ENCODE measurements at regions not wholly inside any gene's neighbourhood (a gene's known extent, or its start where the extent isn't known, plus 50 kb on each side); places are given as distances from the start of the nearest gene placed in this dataset.
A peak's percentile ranks its signal among the peaks of the same experiment; 100 is the strongest.
"Not testable (repeated sequence)": the region's sequence is repeated elsewhere in the genome, so short reads cannot be mapped to it uniquely, and the experiment has no call there.

DNA sequence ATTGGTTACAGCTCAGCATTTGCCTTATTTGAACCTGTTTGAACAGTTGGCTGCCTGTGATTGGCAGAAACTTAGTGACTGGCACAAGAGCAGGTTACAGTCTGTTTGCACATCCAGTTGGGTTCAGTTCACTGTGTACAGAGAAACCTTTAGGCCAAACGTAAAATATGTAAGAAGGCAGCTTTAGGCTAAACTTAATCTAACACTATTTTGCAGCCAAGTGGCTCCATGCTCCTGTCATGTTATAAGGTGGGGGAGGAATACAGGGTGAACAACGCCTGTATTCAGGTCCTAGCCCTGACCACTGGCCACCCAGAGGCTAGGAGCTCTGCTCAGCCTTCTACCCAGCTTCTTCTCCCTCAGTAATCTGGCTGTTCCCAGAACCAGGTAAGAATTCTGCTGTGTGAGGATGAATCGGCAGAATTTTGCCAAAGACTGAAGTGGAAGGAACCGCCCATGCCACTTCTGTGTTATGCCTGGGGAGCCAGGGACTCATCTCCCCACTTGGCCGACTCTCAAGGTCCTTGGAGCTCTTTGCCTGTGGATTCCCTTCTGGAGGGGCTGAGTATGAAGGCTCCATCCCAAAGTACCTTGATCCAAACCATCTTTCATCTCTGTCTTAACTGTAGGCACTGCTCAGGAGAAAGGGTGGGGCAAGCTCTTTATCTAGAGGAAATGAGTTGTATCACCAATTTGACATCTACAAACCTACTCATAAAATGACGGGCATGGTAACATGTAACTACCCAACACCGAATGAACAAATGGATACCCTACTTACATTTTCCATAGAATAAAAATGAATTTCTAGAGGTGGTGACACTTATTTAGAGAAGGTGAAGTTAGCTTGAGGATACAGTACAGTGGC is 164.4 kb upstream of the NAMPT start:
- no peak for DNase-seq (ENCODE audit: low spot score)

- DNase-seq (ENCODE audit: low spot score), result no peak
These were observed 163.7 kb upstream of the NAMPT start for GRCh38 chr7:106448346-106448991.

DNA sequence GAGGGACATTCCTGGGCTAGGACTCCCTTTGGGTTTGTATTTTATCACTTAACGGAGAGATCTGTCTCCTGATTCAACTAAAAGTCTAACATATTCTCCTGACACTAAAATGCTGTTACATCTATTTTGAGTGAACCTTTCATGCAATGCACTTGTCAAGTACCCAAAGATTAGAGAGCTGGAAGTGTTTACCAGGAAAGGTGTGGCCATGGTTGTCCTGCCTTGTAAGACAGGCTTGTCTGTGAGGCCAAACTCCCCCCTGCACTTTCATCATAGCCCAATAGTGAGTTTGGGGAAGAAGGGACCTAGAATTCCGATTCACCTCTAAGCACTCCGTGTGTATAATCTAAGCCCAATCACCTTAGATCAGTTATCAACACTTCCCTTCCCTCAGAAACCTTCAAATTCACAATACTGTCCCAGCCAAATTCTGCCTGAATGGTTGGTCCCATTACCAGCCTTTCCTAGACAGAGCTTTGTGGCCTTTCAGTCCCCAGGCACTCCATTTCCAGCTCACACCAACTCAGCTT is 162.6 kb upstream of the NAMPT start:
- no peak for DNase-seq (ENCODE audit: low spot score)

- DNase-seq (ENCODE audit: low spot score), result not testable (repeated sequence)
These were observed 160.6 kb upstream of the NAMPT start for GRCh38 chr7:106445366-106445765.

DNA sequence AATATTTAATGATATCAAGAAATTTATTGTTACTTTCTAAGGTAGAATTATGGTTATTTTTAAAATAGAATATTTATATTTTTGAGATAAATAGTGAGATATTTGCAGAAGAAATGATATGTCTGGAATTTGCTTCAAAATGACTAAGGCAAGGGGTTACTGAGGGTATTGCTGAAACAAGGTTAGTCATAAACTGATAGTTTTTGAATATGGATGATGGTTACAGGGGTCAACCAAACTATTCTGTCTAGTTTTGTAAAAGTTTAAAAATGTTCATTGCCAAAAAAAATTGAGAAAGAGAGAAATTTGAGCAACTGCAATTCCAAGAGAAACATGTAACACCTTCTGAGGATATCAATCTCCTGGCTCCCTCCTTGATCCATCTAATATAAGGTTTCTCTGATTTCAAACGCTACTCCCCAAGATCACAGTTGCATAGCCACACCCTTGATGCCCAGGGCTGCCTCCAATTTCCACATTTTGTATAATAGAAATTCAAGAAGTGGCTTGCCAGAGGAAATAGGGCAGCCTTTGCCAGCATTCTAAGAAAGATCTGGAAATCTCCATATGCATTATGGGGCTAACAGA is 159.4 kb upstream of the NAMPT start:
- DNase-seq (ENCODE audit: low spot score), result no peak

DNA sequence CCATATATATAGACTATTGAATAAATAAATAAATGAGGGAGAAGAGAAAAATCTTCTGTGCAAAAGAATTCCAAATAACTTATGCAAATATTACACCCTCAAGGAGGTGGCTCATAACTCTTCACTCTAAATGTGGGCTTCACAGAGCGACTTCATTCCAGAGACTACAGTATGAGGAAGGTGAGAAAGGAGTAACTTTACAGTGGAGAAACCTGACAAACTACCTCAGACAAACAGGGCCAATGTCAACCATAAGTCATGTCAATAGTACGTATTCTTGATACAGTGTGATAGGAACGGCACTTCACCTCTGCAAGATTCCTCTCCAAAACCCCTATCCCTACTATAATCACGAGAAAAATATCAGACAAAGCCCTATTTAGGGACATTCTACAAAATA is 158.4 kb upstream of the NAMPT start:
- DNase-seq (ENCODE audit: low spot score), result no peak

DNA sequence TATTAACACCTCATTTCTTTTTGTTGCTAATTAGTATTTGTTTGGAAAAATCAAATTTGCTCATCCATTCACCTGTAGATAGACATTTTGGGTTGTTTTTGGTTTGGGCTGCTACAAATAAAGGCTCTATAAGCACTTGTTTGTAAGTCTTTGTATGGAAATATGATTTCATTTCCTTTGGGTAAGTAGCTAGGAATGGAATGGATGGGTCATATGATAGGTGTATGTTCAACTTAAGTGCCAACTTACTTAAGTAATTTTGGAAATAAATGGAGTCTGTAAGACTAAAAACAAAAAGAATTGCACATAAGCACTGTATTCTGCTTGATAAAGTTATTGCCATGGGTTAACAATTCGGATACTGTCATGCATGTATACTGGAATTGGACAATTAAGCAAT is 157.7 kb upstream of the NAMPT start:
- no peak for DNase-seq (ENCODE audit: low spot score)

DNA sequence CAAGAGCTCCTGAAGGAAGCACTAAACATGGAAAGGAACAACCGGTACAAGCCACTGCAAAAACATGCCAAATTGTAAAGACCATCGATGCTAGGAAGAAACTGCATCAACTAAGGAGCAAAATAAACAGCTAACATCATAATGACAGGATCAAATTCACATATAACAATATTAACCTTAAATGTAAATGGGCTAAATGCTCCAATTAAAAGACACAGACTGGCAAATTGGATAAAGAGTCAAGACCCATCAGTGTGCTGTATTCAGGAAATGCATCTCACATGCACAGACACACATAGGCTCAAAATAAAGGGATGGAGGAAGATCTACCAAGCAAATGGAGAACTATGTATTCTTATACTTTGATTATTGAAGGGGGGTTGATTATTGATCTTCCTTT is 156.6 kb upstream of the NAMPT start:
- not testable (repeated sequence) for DNase-seq (ENCODE audit: low spot score)

DNA sequence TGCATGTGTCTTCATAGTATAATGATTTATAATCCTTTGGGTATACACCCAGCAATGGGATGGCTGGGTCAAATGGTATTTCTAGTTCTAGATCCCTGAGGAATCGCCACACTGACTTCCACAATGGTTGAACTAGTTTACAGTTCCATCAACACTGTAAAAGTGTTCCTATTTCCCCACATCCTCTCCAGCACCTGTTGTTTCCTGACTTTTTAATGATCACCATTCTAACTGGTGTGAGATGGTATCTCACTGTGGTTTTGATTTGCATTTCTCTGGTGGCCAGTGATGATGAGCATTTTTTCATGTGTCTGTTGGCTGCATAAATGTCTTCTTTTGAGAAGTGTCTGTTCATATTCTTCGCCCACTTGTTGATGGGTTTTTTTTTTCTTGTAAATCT is 152.2 kb upstream of the NAMPT start:
- not testable (repeated sequence) for DNase-seq (ENCODE audit: low spot score)

GRCh38 chr7:106433377-106433776 is 148.6 kb upstream of the NAMPT start:
- no peak for DNase-seq (ENCODE audit: low spot score)

DNA sequence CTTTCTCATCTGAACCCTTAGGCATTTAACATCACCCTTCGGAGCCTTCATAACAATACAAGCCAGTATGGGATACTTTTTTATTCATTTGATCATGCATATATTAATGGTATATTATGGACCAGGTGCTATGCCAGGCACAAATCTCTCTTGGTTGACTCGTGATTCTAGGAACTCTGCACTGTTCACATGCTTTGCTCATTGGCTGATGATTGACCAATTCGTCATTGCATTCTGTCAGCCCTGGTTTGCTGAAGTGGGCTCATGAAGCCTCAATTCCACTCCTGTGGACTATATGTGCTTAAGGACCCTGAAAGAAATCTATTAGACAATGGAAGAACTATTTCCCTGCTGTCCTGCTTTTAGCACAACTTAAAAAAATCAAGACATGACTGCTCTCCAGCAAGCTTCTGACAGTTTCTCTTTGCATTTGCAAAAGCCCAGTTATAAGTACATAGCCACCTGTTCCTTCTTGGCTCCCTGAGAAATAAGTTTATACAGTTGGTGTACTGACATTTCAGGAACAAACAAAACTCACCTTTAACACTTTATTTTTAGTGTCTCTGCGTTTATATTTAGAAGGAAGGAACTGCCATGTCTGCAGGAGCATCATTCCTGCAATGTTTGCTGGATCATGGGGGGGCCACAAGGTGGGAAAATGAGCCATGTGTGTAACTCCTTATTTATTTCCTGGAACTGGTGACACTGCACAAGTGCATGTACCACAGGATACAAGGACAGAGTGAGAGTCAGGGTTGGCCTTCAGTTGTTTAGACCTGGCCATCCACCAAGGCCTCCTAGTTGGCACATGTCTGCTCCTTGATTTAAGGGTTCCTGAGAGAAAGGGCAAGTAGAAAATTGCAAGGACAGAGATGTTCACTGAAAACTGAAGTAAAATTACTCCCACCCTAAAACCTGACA is 146.0 kb upstream of the NAMPT start:
- no peak for DNase-seq (ENCODE audit: low spot score)

DNA sequence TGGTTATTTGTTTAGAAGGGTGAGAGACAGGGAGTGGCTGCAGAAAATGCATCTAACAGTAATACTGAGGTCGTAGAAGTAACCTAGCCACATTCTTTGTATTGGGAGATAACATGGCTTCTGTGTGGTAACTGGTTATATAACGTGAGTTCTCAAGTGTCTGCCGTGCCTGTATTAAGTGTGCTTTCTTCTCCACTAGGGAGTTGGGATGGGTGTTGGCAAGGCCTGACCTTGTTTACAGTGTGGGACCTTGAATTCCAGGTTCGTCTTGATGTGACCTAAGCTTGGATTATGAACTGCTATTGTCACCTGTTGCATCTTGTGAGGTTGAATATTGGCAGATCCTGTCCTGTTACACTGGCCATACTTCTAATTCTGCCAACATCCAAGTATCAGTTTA is 145.3 kb upstream of the NAMPT start:
- no peak for DNase-seq (ENCODE audit: low spot score)

- no peak for DNase-seq (ENCODE audit: low spot score)
These were observed 142.0 kb upstream of the NAMPT start for GRCh38 chr7:106426803-106427202.

DNA sequence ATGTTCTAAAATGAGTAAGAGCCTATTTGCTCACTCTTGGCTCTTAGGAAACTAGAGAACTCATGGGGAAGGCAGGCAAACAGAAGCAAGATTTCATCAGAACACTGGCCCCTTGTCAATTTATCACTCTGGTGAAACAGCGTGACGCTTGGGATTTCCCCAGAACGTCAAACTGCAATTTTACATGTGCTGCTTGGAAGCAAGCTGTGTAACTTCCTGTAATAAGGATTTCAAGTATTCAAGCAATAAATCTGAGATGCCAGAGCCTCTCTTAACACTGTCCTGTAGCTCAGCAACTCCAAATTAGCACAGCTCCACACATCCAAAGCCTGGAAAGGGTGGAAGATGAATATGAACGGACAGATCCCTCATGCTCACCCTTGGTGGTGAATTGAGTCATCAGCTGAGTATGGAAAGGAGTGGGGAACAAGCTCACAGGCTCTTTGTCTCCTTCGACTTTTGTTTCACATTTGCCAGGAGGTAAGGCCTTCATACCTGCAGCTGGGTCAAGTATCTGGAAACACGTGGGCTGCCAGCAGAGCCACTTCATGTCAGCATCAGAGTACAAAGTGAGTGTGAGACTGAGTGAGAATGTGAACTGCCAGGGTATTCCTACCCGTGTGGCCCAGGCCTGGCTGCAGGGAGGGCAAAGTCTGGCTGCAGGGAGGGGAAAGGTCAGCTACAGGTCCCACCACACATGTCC is 140.4 kb upstream of the NAMPT start:
- DNase-seq (ENCODE audit: low spot score), result peak; percentile 42

GRCh38 chr7:106424476-106425016 is 139.8 kb upstream of the NAMPT start:
- no peak for DNase-seq (ENCODE audit: low spot score)

GRCh38 chr7:106423821-106424475 is 139.2 kb upstream of the NAMPT start:
- DNase-seq (ENCODE audit: low spot score), result no peak

GRCh38 chr7:106423111-106423510 is 138.3 kb upstream of the NAMPT start:
- DNase-seq (ENCODE audit: low spot score), result no peak

DNA sequence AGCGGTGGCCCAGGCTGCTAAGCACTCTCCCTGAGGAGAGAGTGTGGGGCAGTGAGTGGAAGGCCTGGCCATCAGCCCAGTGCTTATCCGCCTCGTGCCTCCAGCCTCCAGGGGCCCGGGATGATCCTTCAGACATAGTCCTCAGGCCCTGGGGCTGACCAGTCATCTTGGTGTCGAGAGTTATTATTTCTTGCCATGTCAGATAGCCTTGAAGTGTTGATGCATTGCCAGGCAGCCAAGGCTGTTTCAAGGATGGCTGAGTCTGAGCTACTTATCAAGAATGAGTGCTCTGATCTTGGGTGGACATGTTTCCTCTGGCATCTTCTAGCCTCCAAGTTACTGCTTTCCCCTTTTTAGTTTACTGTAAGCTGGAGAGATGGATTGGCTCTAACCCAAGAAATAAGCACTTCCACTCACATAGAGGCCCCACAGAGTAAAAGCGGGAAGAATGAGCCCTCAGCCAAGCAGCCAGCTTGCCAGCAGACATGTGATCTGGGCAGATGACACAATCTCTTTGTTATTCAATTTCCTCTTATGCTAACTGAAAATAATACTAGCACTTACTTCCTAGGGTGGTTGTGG is 136.5 kb upstream of the NAMPT start:
- DNase-seq (ENCODE audit: low spot score), result peak; percentile 81

GRCh38 chr7:106420736-106421135 is 136.0 kb upstream of the NAMPT start:
- DNase-seq (ENCODE audit: low spot score), result no peak

- DNase-seq (ENCODE audit: low spot score), result no peak
These were observed 135.4 kb upstream of the NAMPT start for GRCh38 chr7:106420210-106420609.
